Central memory CD8-positive, alpha-beta T cell (primary cell): ENCODE measurements at regions not wholly inside any gene's neighbourhood (a gene's known extent, or its start where the extent isn't known, plus 50 kb on each side); places are given as distances from the start of the nearest gene placed in this dataset.

Experiments used
- ATAC-seq: fragments of 150-1000 bp; cut with Tn5 transposase; replicated peaks from 2 replicates; pipeline ENCODE4 v1.10.0; 2022; ENCODE audit warnings: mild to moderate bottlenecking, moderate FRiP score, moderate number of reproducible peaks; ENCODE audit not compliant: poor library complexity, severe bottlenecking; ENCODE audit errors: extremely low read depth
- DNase-seq, 2 donors: peaks; one replicate each; pipeline ENCODE4 v3.0.0; 2021; ENCODE audit warnings: low spot score in 2 of 2
- H3K27ac Mint-ChIP-seq: one replicate; pipeline ENCODE4 v1.8.0; 2022; ENCODE audit warnings: low read depth, mild to moderate bottlenecking, moderate library complexity, mixed read lengths
- H3K27me3 Mint-ChIP-seq: one replicate; pipeline ENCODE4 v1.8.0; 2022; ENCODE audit warnings: mixed read lengths
- H3K36me3 Mint-ChIP-seq: one replicate; pipeline ENCODE4 v1.8.0; 2022; ENCODE audit warnings: mild to moderate bottlenecking, moderate library complexity, mixed read lengths; ENCODE audit not compliant: insufficient read depth
- H3K4me1 Mint-ChIP-seq: one replicate; pipeline ENCODE4 v1.8.0; 2022; ENCODE audit warnings: mixed read lengths
- H3K4me3 Mint-ChIP-seq: one replicate; pipeline ENCODE4 v1.8.0; 2022; ENCODE audit warnings: mild to moderate bottlenecking, moderate library complexity, mixed read lengths
- H3K9me3 Mint-ChIP-seq: one replicate; pipeline ENCODE4 v1.8.0; 2022; ENCODE audit warnings: mixed read lengths

GRCh38 chr21:33168886-33169285, 60.9 kb upstream of the IFNAR2 start:
- H3K27me3 Mint-ChIP-seq, result peaks cover 59% of the 10 kb centered on the region
- ATAC-seq (no peak), DNase-seq (no peak)
- no peak overlapping the region for H3K4me3 Mint-ChIP-seq
- peak overlapping the region; percentile 33 for H3K27ac Mint-ChIP-seq
- H3K9me3 Mint-ChIP-seq, result no peaks in the 10 kb centered on the region
- peaks cover 2% of the 10 kb centered on the region for H3K36me3 Mint-ChIP-seq
- no peaks in the 10 kb centered on the region for H3K4me1 Mint-ChIP-seq

GRCh38 chr21:33169359-33169758, 60.4 kb upstream of the IFNAR2 start:
- H3K27me3 Mint-ChIP-seq, result peaks cover 59% of the 10 kb centered on the region
- no peak for DNase-seq
- no peak for ATAC-seq

DNA sequence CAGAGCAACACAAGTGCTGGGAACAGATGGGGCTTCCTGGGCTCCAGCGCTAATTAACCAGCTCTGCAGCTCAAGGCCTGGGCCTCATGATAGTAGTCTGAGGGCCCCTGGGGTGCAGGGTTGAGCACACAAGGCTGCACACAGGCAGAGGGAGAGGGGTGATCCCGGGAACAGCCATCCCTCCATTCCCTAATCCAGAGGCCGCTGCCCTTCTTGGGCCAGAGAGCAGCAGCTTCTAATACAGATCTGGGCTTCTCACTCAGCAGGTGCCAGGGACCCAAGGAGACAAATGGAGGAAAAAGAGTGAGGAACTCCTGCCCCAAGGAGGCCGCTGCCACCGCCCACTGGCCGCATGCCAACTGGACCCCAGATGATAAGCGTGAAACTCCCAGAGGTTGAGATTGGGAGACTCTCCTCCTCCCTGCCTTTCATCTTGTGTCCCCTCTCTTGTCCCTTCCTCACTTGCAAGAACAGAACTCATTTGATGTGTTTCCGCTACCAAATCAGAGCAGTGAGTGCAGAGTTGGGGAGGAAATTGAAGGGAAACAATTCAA, 58.0 kb upstream of the IFNAR2 start:
- DNase-seq (no peak), ATAC-seq (no peak)
- Mint-ChIP-seq H3K4me3 (no peak overlapping the region), H3K4me1 (no peaks in the 10 kb centered on the region), H3K27ac (no peak overlapping the region), H3K9me3 (no peaks in the 10 kb centered on the region), H3K36me3 (peaks cover 4% of the 10 kb centered on the region), H3K27me3 (peaks cover 52% of the 10 kb centered on the region)

More at GRCh38 chr21:33169359-33169758, 60.4 kb upstream of the IFNAR2 start:
- Mint-ChIP-seq H3K4me3 (no peak overlapping the region), H3K36me3 (peaks cover 2% of the 10 kb centered on the region), H3K27ac (peak overlapping the region; percentile 33), H3K9me3 (no peaks in the 10 kb centered on the region), H3K4me1 (no peaks in the 10 kb centered on the region)

GRCh38 chr21:33174756-33175155, 55.0 kb upstream of the IFNAR2 start:
- DNase-seq (no peak), ATAC-seq (no peak)
- Mint-ChIP-seq H3K4me3 (no peak overlapping the region), H3K9me3 (no peaks in the 10 kb centered on the region), H3K4me1 (no peaks in the 10 kb centered on the region), H3K27ac (no peak overlapping the region), H3K27me3 (peaks cover 26% of the 10 kb centered on the region), H3K36me3 (peaks cover 4% of the 10 kb centered on the region)
